C1 segment of cervical spinal cord (tissue), 14 donors: ENCODE measurements at regions not wholly inside any gene's neighbourhood (a gene's known extent, or its start where the extent isn't known, plus 50 kb on each side); places are given as distances from the start of the nearest gene placed in this dataset.
"Not testable (repeated sequence)": the region's sequence is repeated elsewhere in the genome, so short reads cannot be mapped to it uniquely, and the experiment has no call there.

Experiments
- DNase-seq, 14 donors: peaks; one replicate each; lab custom pipeline; 2025; lab: John Stamatoyannopoulos, UW

DNA sequence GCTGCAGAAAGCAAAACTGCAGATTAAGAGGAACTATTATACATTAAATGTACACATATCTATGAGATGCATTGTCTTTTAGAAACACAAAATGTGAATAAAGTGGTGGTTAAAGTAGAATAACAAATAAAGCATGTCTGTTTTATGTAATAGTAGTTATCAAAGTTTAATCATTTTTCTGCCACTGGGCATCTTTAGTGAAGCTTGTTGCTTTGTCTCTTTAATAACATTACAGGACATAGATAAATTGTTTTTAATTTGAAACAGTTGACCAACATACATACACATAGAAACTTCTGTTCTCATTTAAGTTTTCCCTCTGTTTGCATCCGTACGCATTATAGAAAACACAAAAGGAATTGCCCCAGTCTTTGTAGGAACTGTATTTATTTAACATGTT, 1700.0 kb upstream of the ADGRL3 start:
- no peak for DNase-seq

GRCh38 chr4:59503731-59504130, 1696.4 kb upstream of the ADGRL3 start:
- DNase-seq: no peak

DNA sequence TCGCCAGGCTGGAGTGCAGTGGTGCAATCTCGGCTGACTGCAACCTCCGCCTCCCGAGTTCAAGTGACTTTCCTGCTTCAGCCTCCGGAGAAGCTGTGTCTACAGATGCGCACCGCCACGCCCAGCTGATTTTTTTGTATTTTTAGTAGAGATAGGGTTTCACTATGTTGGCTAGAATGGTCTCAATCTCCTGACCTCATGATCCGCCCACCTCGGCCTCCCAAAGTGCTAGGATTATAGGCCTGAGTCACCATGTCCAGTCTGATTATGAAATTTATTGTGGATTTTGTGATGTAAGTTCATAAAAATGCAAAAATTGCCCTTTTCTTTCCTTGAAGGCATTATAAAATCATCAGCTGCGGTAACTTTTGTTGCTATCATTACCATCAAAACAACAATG, 1688.3 kb upstream of the ADGRL3 start:
- DNase-seq: not testable (repeated sequence)

DNA sequence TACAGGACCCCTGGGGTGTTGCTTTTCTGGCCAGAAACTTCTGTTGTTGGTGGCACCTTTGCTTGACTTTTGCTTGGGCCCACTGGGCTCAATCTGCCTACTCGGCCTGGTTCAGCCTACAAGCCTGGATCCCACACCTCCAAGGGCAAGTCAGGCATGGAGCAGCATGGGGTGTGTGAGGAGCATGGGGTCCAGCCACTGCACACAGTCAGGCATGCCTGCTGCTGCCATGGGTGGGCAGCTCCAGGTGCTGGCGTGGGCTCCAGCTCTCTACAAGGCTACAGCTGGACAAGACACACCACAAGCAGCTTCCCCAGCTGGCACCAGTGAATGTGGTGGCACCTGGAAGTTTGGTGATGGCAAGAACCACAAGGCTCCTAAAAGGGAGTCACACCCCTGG, 1683.1 kb upstream of the ADGRL3 start:
- no peak for DNase-seq

DNA sequence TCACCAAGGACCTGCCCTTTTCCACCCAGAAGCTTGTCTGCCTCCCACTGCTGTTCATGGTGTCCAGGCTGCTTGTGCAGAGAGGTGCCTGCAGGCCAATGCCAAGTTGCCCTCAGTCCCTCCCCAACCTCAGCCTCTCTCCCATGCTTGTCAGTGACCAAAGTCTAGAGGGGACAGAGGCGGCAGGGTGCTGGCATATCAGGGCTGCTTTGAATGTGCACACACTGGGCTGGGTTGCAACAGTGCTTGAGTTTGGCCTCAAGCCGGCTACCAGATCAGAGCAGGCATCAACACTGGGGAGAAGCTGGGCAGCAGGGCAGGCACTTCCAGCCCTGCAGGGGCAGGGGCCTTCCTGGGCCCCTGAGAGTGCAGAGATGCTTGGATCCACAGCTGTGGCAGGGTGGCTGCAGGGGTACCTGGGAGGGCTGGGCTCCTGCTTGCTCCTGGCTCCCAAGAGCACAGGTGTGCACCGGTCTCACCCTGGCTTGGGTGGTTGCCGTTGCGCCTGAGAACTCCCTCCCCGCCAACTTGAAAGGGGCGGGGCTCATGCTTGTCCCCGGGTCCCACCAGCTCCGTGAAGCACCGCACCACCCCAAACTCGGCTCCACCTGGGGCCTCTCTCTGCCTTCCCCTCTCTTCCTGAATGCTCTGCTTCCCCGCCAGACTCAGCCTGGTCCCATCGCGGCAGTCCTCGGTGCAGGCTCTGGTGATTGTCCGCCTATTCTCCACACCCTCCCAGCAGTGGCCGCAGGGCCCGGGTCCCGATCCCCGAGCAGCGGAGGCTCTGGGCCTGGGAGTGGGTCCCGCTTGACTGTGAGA, 1681.9 kb upstream of the ADGRL3 start:
- DNase-seq: peak in 1 of 14 donors; percentile 1

DNA sequence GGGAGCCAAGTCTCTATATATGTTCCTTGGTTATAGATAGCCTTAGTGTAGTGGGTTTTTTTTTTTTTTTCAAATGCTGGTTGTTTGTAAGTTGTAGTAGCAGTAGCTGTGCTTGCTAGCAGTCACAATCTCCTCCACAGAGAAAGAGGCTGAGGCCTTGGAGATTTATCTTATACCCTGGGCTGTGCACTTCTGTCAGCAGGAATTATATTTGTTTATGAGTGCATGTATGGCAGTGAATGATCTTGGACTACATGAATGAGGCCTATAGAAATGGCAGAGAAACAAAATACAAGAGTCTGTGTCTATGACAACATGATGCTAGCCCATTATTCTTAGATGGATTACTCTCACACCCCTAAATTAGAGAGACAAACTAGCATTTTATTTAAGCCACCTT, 1674.2 kb upstream of the ADGRL3 start:
- no peak for DNase-seq

GRCh38 chr4:59535541-59535940, 1664.6 kb upstream of the ADGRL3 start:
- DNase-seq: no peak

- DNase-seq: no peak
These were observed 1663.7 kb upstream of the ADGRL3 start for GRCh38 chr4:59536428-59536827.

- no peak for DNase-seq
These were observed 1662.8 kb upstream of the ADGRL3 start for GRCh38 chr4:59537246-59537886.

DNA sequence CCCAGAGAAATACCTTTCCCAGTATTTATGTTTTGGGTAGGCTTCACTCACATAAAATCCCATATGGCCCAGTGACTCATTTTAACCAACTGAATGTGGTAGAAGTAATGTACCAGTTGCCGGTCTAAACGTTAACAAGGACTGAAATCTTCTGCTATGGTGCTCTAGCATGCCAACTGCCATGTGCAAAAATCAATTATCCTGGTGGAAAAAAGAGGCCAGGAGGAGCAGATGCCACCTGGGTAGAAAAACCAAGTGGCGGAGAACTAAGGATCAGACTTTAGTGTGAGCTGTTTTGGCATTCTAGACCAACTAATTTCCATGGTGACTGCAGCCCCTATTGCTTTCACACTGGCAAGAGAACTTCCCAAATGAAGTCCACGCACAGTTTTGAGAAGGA, 1660.7 kb upstream of the ADGRL3 start:
- DNase-seq: no peak

- no peak for DNase-seq
These were observed 1659.8 kb upstream of the ADGRL3 start for GRCh38 chr4:59540311-59540710.

GRCh38 chr4:59553063-59553720, 1646.9 kb upstream of the ADGRL3 start:
- no peak for DNase-seq

GRCh38 chr4:59553721-59554091, 1646.4 kb upstream of the ADGRL3 start:
- no peak for DNase-seq

DNA sequence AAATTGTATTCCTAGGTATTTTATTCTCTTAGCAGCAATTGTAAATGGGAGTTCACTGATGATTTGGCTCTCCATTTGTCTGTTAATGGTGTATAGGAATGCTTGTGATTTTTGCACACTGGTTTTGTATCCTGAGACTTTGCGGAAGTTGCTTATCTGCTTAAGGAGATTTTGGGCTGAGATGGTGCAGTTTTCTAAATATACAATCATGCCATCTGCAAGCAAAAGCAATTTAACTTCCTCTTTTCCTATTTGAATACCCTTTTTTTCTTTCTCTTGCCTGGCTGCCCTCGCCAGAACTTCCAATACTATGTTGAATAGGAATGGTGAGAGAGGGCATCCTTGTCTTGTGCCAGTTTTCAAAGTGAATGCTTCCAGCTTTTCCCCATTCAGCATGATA, 1643.9 kb upstream of the ADGRL3 start:
- DNase-seq: not testable (repeated sequence)

DNA sequence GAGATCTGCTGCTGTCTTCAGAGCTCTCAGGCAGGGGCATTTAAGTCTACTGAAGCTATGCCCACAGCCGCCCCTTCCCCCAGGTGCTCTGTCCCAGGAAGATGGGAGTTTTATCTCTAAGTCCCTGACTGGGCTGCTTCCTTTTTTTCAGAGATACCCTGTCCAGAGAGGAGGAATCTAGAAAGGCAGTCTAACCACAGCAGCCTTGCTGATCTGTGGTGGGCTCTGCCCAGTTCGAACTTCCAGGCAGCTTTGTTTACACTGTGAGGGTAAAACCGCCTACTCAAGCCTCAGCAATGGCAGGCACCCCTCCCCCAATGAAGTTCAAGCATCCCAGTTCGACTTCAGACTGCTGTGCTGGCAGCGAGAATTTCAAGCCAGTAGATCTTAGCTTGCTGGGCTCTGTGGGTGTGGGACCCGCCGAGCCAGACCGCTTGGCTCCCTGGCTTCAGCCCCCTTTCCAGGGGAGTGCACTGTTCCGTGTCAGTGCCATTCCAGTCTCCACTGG, 1639.9 kb upstream of the ADGRL3 start:
- not testable (repeated sequence) for DNase-seq

GRCh38 chr4:59565836-59566235, 1634.3 kb upstream of the ADGRL3 start:
- DNase-seq: no peak

GRCh38 chr4:59570860-59571476, 1629.2 kb upstream of the ADGRL3 start:
- no peak for DNase-seq

DNA sequence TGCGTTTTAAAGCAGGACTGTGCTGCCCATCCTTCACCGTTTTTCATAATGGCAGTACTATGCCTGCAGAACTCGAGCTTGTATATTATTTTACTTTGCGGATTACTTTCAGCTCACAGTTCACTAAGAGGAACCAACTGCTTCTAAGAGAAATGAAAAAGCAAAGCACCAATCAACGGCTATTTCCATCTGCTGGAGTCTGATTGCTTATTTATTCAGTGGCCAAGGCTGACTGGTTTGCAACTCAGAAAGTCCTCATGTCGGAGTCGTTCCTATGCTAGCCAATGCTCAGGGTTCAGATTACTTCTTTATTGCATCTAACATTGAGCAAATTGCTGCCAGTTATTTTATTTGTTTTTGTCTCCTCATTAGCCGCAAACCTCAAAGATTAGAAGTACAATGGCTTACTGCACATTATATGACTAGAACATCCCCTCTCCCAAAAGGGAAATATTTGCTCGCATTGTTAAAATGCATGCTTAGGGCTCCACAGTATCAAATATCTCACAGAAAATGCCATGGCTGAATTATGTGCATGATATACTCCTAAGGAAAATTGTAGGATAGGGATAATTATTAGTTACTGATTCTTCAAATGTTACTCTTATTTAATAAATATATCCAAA, 1628.2 kb upstream of the ADGRL3 start:
- DNase-seq: no peak

DNA sequence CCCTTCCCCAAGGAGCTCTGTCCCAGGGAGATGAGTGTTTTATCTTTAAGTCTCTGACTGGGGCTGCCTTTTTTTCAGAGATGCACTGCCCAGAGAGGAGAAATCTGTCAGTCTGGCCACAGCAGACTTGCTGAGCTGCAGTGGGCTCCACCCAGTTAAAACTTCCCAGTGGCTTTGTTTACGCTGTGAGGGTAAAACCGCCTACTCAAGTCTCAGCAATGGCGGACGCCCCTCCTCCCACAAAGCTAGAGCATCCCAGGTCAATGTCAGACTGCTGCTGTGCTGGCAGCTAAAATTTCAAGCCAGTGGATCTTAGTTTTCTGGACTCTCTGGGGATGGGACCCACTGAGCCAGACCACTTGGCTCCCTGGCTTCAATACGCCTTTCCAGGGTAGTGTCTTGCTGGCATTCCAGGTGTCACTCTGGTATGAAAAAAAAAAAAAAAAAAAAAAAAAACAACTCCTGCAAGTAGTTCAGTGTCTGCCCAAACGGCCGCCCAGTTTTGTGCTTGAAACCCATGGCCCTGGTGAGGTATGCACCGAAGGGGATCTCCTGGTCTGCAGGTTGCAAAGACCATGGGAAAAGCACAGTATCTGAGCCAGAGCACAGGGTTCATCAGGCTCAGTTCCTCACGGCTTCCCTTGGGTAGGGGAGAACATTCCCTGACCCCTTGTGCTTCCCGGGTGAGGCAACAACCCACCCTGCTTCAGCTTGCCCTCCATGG, 1616.1 kb upstream of the ADGRL3 start:
- no peak for DNase-seq

DNA sequence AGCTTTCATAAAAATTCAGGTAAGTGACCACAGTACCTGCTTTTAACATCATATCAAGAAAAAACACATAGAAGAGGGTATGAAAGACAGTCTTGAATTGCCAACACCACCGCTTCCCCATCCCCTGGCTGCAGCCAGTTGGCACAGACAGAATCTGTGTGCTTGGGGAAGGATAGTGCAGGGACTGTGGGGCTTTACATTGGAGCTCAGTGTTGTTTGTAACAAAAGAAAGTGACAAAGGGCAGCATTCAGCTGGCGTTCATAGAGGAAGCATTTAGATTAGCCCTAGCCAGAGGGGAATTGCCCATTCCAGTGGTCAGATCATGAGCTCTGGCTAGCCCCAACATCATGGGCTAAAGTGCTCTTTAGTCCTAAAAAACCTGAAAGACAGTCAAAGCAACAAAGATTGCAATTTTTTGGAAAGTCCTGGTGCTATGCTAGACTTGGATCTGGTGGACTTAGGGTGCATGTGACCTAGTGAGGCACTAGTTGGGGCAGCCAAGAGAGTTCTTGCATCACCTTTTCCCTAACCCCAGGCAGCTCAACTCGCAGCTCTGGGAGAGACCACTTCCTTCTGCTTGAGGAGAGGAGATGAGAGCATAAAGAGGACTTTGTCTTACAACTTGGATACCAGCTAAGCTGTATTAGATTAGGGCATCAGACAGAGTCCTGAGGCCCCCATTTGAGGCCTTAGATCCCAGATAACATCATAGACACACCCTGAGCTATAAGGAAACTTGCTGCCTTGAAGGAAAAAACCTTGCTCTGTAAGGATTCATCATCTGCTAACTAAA, 1602.4 kb upstream of the ADGRL3 start:
- peak in 11 of 14 donors; percentile 5 to 64 (median 52) for DNase-seq
